ENCODE measurements at regions not wholly inside any gene's neighbourhood (a gene's known extent, or its start where the extent isn't known, plus 50 kb on each side); places are given as distances from the start of the nearest gene placed in this dataset.

GRCh38 chr2:151071382-151071781, 190.3 kb downstream of the RBM43 start:
- no peak overlapping the region; the same call in 1 of the 2 replicates for H3K27ac Mint-ChIP-seq
- peak overlapping the region; percentile 12; the same call in 1 of the 2 replicates for H3K4me2 ChIP-seq
- no peak for TF ChIP-seq NANOG (IDR thresholded peaks at IDR 0.05; ENCODE audit: borderline replicate concordance)
- TF ChIP-seq ZNF114 (CRISPR knock-in tag; IDR thresholded peaks at IDR 0.05), result no peak
- TF ChIP-seq, protein P1, sequence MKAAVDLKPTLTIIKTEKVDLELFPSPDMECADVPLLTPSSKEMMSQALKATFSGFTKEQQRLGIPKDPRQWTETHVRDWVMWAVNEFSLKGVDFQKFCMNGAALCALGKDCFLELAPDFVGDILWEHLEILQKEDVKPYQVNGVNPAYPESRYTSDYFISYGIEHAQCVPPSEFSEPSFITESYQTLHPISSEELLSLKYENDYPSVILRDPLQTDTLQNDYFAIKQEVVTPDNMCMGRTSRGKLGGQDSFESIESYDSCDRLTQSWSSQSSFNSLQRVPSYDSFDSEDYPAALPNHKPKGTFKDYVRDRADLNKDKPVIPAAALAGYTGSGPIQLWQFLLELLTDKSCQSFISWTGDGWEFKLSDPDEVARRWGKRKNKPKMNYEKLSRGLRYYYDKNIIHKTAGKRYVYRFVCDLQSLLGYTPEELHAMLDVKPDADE (IDR thresholded peaks at IDR 0.05), result no peak
- TF ChIP-seq JUNB (IDR thresholded peaks at IDR 0.05; ENCODE audit: unreplicated experiment), result no peak
- no peak for TF ChIP-seq EZH2phosphoT487 (IDR thresholded peaks at IDR 0.05; ENCODE audit: unreplicated experiment)
- TF ChIP-seq CREB1 (CRISPR knock-in tag; IDR thresholded peaks at IDR 0.05; ENCODE audit: low read depth), result no peak
- no peak for TF ChIP-seq STAT1 (IDR thresholded peaks at IDR 0.05; ENCODE audit: unreplicated experiment)
- no peak for TF ChIP-seq EZH2 (IDR thresholded peaks at IDR 0.05; ENCODE audit: low read depth, unreplicated experiment)
- TF ChIP-seq, protein P2, sequence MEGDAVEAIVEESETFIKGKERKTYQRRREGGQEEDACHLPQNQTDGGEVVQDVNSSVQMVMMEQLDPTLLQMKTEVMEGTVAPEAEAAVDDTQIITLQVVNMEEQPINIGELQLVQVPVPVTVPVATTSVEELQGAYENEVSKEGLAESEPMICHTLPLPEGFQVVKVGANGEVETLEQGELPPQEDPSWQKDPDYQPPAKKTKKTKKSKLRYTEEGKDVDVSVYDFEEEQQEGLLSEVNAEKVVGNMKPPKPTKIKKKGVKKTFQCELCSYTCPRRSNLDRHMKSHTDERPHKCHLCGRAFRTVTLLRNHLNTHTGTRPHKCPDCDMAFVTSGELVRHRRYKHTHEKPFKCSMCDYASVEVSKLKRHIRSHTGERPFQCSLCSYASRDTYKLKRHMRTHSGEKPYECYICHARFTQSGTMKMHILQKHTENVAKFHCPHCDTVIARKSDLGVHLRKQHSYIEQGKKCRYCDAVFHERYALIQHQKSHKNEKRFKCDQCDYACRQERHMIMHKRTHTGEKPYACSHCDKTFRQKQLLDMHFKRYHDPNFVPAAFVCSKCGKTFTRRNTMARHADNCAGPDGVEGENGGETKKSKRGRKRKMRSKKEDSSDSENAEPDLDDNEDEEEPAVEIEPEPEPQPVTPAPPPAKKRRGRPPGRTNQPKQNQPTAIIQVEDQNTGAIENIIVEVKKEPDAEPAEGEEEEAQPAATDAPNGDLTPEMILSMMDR (conservative IDR thresholded peaks at IDR 0.05; ENCODE audit: low read depth in 2 of 2), result peak; percentile 57 to 71
- peak; percentile 82; the same call in 1 of the 2 replicates for TF ChIP-seq ZNF462 (CRISPR knock-in tag; IDR thresholded peaks at IDR 0.05)
- peak; percentile 51 for DNase-seq (ENCODE audit: low spot score)
- H3K4me1 ChIP-seq (ENCODE audit: insufficient read depth), result peaks cover 21% of the 10 kb centered on the region
- no peaks in the 10 kb centered on the region for H3F3A ChIP-seq (replicated peaks; ENCODE audit: low read depth)
- H2AFZ ChIP-seq, result peak overlapping the region; percentile 5; the same call in 1 of the 2 replicates
- H3K27me3 ChIP-seq (ENCODE audit: insufficient read depth), result no peaks in the 10 kb centered on the region
- H3K9me3 Mint-ChIP-seq, result peaks cover 16% of the 10 kb centered on the region; the same call in 2 of the 3 replicates
- H4K20me1 ChIP-seq (replicated peaks; ENCODE audit: insufficient read depth), result no peaks in the 10 kb centered on the region
- H3K27ac ChIP-seq (ENCODE audit: low read depth), result peak overlapping the region; percentile 61
- H3K27me3 Mint-ChIP-seq (ENCODE audit: insufficient read depth, low read depth, poor library complexity), result peaks cover 5% of the 10 kb centered on the region
- H3K36me3 Mint-ChIP-seq (ENCODE audit: low read depth), result peaks cover 28% of the 10 kb centered on the region; the same call in 2 of the 3 replicates
- no peaks in the 10 kb centered on the region for H3K9me2 ChIP-seq (ENCODE audit: insufficient read depth)
- ATAC-seq, result peak; percentile 83
- H3K36me3 ChIP-seq (ENCODE audit: insufficient read depth), result no peaks in the 10 kb centered on the region
- H3K4me3 Mint-ChIP-seq, result no peak overlapping the region
- peaks cover 21% of the 10 kb centered on the region for H3K4me1 Mint-ChIP-seq
- no peak overlapping the region for H3K4me3 ChIP-seq
- no peaks in the 10 kb centered on the region for H3K79me2 ChIP-seq (replicated peaks; ENCODE audit: insufficient read depth)

Data from GM23338 (cell line).